Stimulated activated CD8-positive, alpha-beta memory T cell treated with anti-CD3 and anti-CD28 coated beads, Interleukin-15, amount 100 ng/mL, for 48 hours (primary cell): ENCODE measurements at regions not wholly inside any gene's neighbourhood (a gene's known extent, or its start where the extent isn't known, plus 50 kb on each side); places are given as distances from the start of the nearest gene placed in this dataset.
"Not testable (repeated sequence)": the region's sequence is repeated elsewhere in the genome, so short reads cannot be mapped to it uniquely, and the experiment has no call there.

Experiments used
- DNase-seq, 2 donors: peaks; one replicate each; pipeline ENCODE4 v3.0.0-alpha.2; 2020; ENCODE audit warnings: low read depth in 2 of 2

GRCh38 chr6:121760191-121760590 lies 324.7 kb downstream of the GJA1 start:
- DNase-seq: no peak

- no peak for DNase-seq
These were observed 325.3 kb downstream of the GJA1 start for GRCh38 chr6:121760745-121761144.

- no peak for DNase-seq
These were observed 329.0 kb downstream of the GJA1 start for GRCh38 chr6:121764493-121764892.

- DNase-seq: no peak
These were observed 329.6 kb downstream of the GJA1 start for GRCh38 chr6:121765060-121765459.

GRCh38 chr6:121767211-121767610 lies 331.8 kb downstream of the GJA1 start:
- no peak for DNase-seq

- DNase-seq: no peak
These were observed 335.5 kb downstream of the GJA1 start for GRCh38 chr6:121770943-121771342.

GRCh38 chr6:121771937-121772720 lies 336.7 kb downstream of the GJA1 start:
- DNase-seq: no peak

- no peak for DNase-seq
These were observed 340.6 kb downstream of the GJA1 start for GRCh38 chr6:121776054-121776453.

- no peak for DNase-seq
These were observed 345.2 kb downstream of the GJA1 start for GRCh38 chr6:121780325-121781321.

GRCh38 chr6:121791396-121792315 lies 356.2 kb downstream of the GJA1 start:
- DNase-seq: no peak

GRCh38 chr6:121794630-121795029 lies 359.2 kb downstream of the GJA1 start:
- DNase-seq: no peak

GRCh38 chr6:121797598-121797997 lies 362.2 kb downstream of the GJA1 start:
- DNase-seq: not testable (repeated sequence)

GRCh38 chr6:121798126-121798525 lies 362.7 kb downstream of the GJA1 start:
- DNase-seq: not testable (repeated sequence)

GRCh38 chr6:121799574-121799973 lies 364.1 kb downstream of the GJA1 start:
- DNase-seq: no peak

GRCh38 chr6:121800047-121800446 lies 364.6 kb downstream of the GJA1 start:
- DNase-seq: no peak

GRCh38 chr6:121806116-121806515 lies 370.7 kb downstream of the GJA1 start:
- no peak for DNase-seq

- no peak for DNase-seq
These were observed 373.8 kb downstream of the GJA1 start for GRCh38 chr6:121809211-121809610.

- no peak for DNase-seq
These were observed 374.9 kb downstream of the GJA1 start for GRCh38 chr6:121810158-121811032.

GRCh38 chr6:121811106-121811505 lies 375.7 kb downstream of the GJA1 start:
- no peak for DNase-seq

GRCh38 chr6:121816361-121816760 lies 380.9 kb downstream of the GJA1 start:
- DNase-seq: no peak
